Nephron (organoid): ENCODE measurements at regions not wholly inside any gene's neighbourhood (a gene's known extent, or its start where the extent isn't known, plus 50 kb on each side); places are given as distances from the start of the nearest gene placed in this dataset.

Source experiments
- H3K27ac Mint-ChIP-seq, 3 experiments: 2 replicates each; pipeline ENCODE4 v1.8.0; 2020; ENCODE audit warnings: mixed read lengths in 3 of 3, mild to moderate bottlenecking in 2 of 3, moderate library complexity in 1 of 3
- H3K27me3 Mint-ChIP-seq: 2 replicates; pipeline ENCODE4 v1.8.0; 2021; ENCODE audit warnings: low read depth, mild to moderate bottlenecking, moderate library complexity, mixed read lengths
- H3K36me3 Mint-ChIP-seq: 2 replicates; pipeline ENCODE4 v1.8.0; 2020; ENCODE audit warnings: low read depth, mixed read lengths
- H3K4me1 Mint-ChIP-seq: 2 replicates; pipeline ENCODE4 v1.8.0; 2020; ENCODE audit warnings: mixed read lengths
- H3K4me3 Mint-ChIP-seq, 3 experiments: 2 replicates each; pipeline ENCODE4 v1.8.0; 2020; ENCODE audit warnings: mild to moderate bottlenecking in 3 of 3, mixed read lengths in 3 of 3, moderate library complexity in 2 of 3
- H3K9me3 Mint-ChIP-seq: 2 replicates; pipeline ENCODE4 v1.8.0; 2020; ENCODE audit warnings: mixed read lengths
- TF ChIP-seq, protein P1 (sequence below), 3 experiments: fragments of 200-600 bp; sonication (generic); IDR thresholded peaks; one replicate each; pipeline ENCODE4 v1.5.0; 2021; ENCODE audit warnings: antibody characterized with exemption in 3 of 3; ENCODE audit not compliant: unreplicated experiment in 3 of 3

DNA sequence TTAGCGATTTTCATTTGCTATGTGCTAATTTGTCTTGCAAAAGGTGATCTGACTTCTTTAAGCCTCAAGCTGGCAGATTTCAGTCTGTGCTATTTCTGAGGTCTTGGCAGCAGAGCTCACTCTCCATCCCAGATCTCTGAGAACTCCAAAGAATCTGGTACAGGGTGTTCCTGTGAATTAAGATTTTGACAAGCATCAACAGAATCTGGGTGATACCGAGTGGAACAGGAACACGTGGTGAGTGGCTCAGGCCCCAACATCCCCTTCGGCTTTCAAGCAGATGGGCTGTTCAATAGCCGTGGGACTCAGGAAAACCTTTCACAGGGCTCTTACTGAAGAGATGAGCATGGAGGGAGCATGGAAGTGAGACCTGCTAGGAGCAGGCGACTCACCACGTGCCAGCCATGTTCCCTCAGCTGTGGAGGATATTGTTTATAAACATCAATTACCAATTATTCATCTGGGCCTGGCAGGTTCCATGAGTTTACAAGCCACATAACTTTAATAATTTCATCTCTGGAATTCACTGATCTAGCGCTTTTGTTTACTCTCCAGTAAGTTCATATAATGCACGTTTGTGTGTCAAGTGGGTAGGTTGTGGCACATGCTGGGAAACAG is 103.4 kb upstream of the SELENOK start:
- Mint-ChIP-seq H3K4me1 (peaks cover 17% of the 10 kb centered on the region), H3K4me3 (no peak overlapping the region), H3K27me3 (peaks cover 22% of the 10 kb centered on the region), H3K9me3 (no peaks in the 10 kb centered on the region), H3K36me3 (no peaks in the 10 kb centered on the region), H3K27ac (no peak overlapping the region)
- TF ChIP-seq, protein P1, sequence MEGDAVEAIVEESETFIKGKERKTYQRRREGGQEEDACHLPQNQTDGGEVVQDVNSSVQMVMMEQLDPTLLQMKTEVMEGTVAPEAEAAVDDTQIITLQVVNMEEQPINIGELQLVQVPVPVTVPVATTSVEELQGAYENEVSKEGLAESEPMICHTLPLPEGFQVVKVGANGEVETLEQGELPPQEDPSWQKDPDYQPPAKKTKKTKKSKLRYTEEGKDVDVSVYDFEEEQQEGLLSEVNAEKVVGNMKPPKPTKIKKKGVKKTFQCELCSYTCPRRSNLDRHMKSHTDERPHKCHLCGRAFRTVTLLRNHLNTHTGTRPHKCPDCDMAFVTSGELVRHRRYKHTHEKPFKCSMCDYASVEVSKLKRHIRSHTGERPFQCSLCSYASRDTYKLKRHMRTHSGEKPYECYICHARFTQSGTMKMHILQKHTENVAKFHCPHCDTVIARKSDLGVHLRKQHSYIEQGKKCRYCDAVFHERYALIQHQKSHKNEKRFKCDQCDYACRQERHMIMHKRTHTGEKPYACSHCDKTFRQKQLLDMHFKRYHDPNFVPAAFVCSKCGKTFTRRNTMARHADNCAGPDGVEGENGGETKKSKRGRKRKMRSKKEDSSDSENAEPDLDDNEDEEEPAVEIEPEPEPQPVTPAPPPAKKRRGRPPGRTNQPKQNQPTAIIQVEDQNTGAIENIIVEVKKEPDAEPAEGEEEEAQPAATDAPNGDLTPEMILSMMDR (IDR thresholded peaks at IDR 0.05; ENCODE audit: unreplicated experiment in 3 of 3), result no peak

DNA sequence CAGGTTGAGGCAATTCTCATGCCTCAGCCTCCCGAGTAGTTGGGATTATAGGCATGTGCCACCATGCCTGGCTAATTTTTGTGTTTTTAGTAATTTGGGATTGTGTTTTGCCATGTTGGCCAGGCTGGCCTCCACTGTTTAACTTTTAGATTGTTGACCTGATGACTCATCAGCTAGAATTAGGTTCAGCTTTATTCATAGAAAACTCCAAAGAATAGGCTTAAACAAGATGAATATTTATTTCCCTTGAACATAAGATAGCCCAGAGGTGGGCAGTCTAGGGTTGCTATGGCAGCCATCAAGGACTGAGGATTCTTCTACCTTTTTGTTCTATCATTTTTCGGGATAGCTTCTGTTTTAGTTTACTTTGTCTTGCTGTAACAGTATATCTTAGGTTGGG is 99.6 kb upstream of the SELENOK start:
- H3K27ac Mint-ChIP-seq, result no peak overlapping the region
- TF ChIP-seq, protein P1 (IDR thresholded peaks at IDR 0.05; ENCODE audit: unreplicated experiment in 3 of 3), result no peak
- no peaks in the 10 kb centered on the region for H3K36me3 Mint-ChIP-seq
- no peak overlapping the region for H3K4me3 Mint-ChIP-seq
- peaks cover 21% of the 10 kb centered on the region for H3K27me3 Mint-ChIP-seq
- H3K9me3 Mint-ChIP-seq, result no peaks in the 10 kb centered on the region
- H3K4me1 Mint-ChIP-seq, result no peaks in the 10 kb centered on the region

DNA sequence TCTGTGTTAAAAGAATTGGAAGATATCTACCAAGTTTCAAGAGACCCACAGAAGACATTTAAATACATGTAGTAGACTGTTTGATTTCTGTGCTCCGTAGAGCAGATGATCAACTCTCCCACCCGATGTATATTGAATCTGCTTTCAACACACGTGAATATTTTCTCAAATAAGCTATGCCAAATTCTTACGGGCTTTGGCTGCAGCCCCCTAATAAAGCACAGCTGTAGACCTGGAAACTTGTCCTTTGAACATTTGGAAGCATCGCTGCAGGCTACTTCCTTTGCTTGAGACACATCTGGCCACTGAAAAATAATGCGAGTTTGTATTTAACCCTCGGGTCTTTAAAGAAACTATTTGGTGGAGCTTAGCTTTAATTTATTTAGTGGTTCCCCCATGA is 98.3 kb upstream of the SELENOK start:
- H3K9me3 Mint-ChIP-seq, result peaks cover 3% of the 10 kb centered on the region
- H3K27me3 Mint-ChIP-seq, result peaks cover 16% of the 10 kb centered on the region
- H3K4me1 Mint-ChIP-seq, result no peaks in the 10 kb centered on the region

DNA sequence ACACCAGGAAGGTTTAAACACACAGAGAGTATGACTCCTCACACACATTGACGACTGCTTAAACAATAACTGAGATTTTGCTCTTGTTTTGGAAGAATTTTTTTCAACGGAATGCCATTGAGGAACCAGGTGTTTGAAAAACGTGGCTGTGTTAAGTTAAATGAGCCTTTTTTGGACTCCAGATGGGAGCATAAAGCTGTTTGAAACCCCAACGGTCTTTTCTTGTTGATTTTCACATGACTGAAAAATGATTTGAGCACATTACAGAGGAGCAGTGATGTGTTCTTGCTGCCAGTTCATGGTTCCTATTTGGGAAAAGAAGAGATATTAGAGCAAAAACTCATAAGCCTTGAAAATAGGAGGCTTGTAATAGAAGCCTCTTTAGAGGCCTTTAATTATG is 97.8 kb upstream of the SELENOK start:
- TF ChIP-seq, protein P1 (IDR thresholded peaks at IDR 0.05; ENCODE audit: unreplicated experiment in 3 of 3), result no peak
- Mint-ChIP-seq H3K36me3 (no peaks in the 10 kb centered on the region), H3K4me3 (no peak overlapping the region), H3K27ac (no peak overlapping the region), H3K27me3 (peaks cover 16% of the 10 kb centered on the region), H3K4me1 (no peaks in the 10 kb centered on the region), H3K9me3 (peaks cover 5% of the 10 kb centered on the region)

More for the DNA sequence above, 98.3 kb upstream of the SELENOK start:
- TF ChIP-seq, protein P1 (IDR thresholded peaks at IDR 0.05; ENCODE audit: unreplicated experiment in 3 of 3), result no peak
- no peaks in the 10 kb centered on the region for H3K36me3 Mint-ChIP-seq
- no peak overlapping the region for H3K27ac Mint-ChIP-seq
- H3K4me3 Mint-ChIP-seq, result no peak overlapping the region

DNA sequence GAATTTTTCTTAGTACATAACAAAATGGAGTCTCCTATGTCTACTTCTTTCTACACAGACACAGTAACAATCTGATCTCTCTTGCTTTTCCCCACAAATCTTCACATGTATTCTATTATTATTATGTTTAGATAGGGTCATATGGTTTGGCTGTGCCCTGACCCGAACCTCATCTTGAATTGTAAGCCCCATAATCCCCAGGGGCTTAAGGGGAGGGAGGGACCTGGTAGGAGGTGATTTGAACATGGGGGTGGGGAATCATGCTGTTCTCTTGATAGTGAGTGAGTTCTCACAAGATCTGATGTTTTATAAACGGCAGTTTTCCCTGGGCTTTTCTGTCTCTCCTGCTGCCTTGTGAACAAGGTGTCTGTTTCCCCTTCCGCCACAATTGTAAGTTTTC is 86.7 kb upstream of the SELENOK start:
- Mint-ChIP-seq H3K36me3 (peaks cover 2% of the 10 kb centered on the region), H3K9me3 (peaks cover 14% of the 10 kb centered on the region), H3K27ac (no peak overlapping the region)

DNA sequence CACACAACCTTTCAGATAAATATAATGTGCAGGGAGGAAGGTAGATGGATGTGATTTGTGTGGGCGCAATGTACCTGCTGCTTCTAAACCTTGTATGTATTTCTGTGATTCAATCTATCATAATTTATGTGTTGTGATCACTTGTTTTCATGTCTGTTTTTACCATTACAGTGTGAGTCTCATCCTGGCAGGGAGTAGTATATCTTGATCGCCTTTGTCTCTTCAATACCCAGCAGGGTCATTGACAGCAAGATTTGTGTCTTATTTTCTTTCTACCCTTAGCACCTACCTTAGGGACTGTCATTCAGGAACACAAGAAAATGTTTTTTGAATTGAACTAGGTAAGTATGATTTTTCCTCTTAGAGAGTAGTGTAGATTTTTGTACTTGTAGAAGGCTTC is 83.7 kb upstream of the SELENOK start:
- peaks cover 43% of the 10 kb centered on the region for H3K27me3 Mint-ChIP-seq
- H3K9me3 Mint-ChIP-seq, result peaks cover 26% of the 10 kb centered on the region
- H3K36me3 Mint-ChIP-seq, result peaks cover 3% of the 10 kb centered on the region
- H3K27ac Mint-ChIP-seq, result no peak overlapping the region
- H3K4me1 Mint-ChIP-seq, result peaks cover 6% of the 10 kb centered on the region
- H3K4me3 Mint-ChIP-seq, result no peak overlapping the region
- TF ChIP-seq, protein P1 (IDR thresholded peaks at IDR 0.05; ENCODE audit: unreplicated experiment in 3 of 3), result no peak

More for the DNA sequence above, 86.7 kb upstream of the SELENOK start:
- no peak overlapping the region for H3K4me3 Mint-ChIP-seq
- H3K4me1 Mint-ChIP-seq, result peaks cover 6% of the 10 kb centered on the region
- TF ChIP-seq, protein P1 (IDR thresholded peaks at IDR 0.05; ENCODE audit: unreplicated experiment in 3 of 3), result no peak
- peaks cover 46% of the 10 kb centered on the region for H3K27me3 Mint-ChIP-seq
